ENCODE measurements at regions not wholly inside any gene's neighbourhood (a gene's known extent, or its start where the extent isn't known, plus 50 kb on each side); places are given as distances from the start of the nearest gene placed in this dataset.

DNA sequence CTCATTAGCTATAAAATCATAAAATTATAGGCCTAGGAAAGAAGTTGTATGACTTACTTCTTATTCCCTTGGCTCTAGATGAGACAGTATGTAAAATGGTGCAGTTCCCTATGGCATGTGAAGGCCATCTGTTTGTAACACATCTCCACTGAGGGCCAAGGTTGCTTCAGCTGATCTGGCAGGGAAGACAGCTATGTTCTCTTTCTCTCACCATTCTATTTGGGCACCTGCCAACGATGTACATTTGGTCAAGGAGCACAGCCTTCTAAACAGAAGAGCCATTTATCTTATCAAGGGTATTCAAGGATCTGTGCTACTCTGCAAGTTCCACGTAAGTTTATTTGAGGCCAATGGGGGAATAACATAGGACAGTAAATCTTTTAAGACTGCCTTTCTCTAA is 129.8 kb upstream of the TOM1L1 start (continued):
- TF ChIP-seq SIN3A (conservative IDR thresholded peaks at IDR 0.05 in 1 of 2, IDR thresholded peaks at IDR 0.05 in 1 of 2; ENCODE audit: low read depth in 1 of 2, low read length in 2 of 2) (no peak), RNF2 (IDR thresholded peaks at IDR 0.05; ENCODE audit: borderline replicate concordance, low read depth, low read length, missing control alignments, poor library complexity, severe bottlenecking) (no peak)
